GM21360 (cell line): ENCODE measurements at regions not wholly inside any gene's neighbourhood (a gene's known extent, or its start where the extent isn't known, plus 50 kb on each side); places are given as distances from the start of the nearest gene placed in this dataset.

Source experiments
- ATAC-seq: cut with Tn5 transposase; IDR thresholded peaks from one replicate; pipeline ENCODE4 v1.9.1; 2021; ENCODE audit warnings: mild to moderate bottlenecking, moderate library complexity; ENCODE audit not compliant: unreplicated experiment

GRCh38 chr3:111338059-111338698, 203.8 kb upstream of the CD96 start:
- peak; percentile 48 for ATAC-seq

- no peak for ATAC-seq
These were observed 203.0 kb upstream of the CD96 start for GRCh38 chr3:111339017-111339416.

GRCh38 chr3:111351334-111351733, 190.7 kb upstream of the CD96 start:
- no peak for ATAC-seq

- ATAC-seq, result no peak
These were observed 189.4 kb upstream of the CD96 start for GRCh38 chr3:111352585-111352984.

GRCh38 chr3:111359261-111360030, 182.6 kb upstream of the CD96 start:
- no peak for ATAC-seq

- ATAC-seq, result no peak
These were observed 179.5 kb upstream of the CD96 start for GRCh38 chr3:111362381-111363009.

GRCh38 chr3:111366515-111366914, 175.5 kb upstream of the CD96 start:
- ATAC-seq, result no peak

- no peak for ATAC-seq
These were observed 173.9 kb upstream of the CD96 start for GRCh38 chr3:111368056-111368455.

GRCh38 chr3:111369958-111370357, 172.0 kb upstream of the CD96 start:
- no peak for ATAC-seq

GRCh38 chr3:111373239-111373638, 168.8 kb upstream of the CD96 start:
- no peak for ATAC-seq

GRCh38 chr3:111373861-111374260, 168.1 kb upstream of the CD96 start:
- no peak for ATAC-seq

- no peak for ATAC-seq
These were observed 156.0 kb upstream of the CD96 start for GRCh38 chr3:111385971-111386495.

- ATAC-seq, result no peak
These were observed 149.1 kb upstream of the CD96 start for GRCh38 chr3:111392894-111393398.

- ATAC-seq, result no peak
These were observed 129.3 kb upstream of the CD96 start for GRCh38 chr3:111412656-111413055.

- no peak for ATAC-seq
These were observed 127.5 kb upstream of the CD96 start for GRCh38 chr3:111414531-111414930.

- ATAC-seq, result no peak
These were observed 127.0 kb upstream of the CD96 start for GRCh38 chr3:111415018-111415417.

GRCh38 chr3:111418391-111418790, 123.6 kb upstream of the CD96 start:
- ATAC-seq, result no peak

- ATAC-seq, result no peak
These were observed 113.7 kb upstream of the CD96 start for GRCh38 chr3:111428301-111428700.

- ATAC-seq, result no peak
These were observed 106.9 kb upstream of the CD96 start for GRCh38 chr3:111434941-111435622.

GRCh38 chr3:111438283-111438682, 103.7 kb upstream of the CD96 start:
- ATAC-seq, result no peak

- ATAC-seq, result no peak
These were observed 87.4 kb upstream of the CD96 start for GRCh38 chr3:111454551-111454950.
